Ovary (tissue), 3 donors: ENCODE measurements at regions not wholly inside any gene's neighbourhood (a gene's known extent, or its start where the extent isn't known, plus 50 kb on each side); places are given as distances from the start of the nearest gene placed in this dataset.

Experiments used
- EP300 ChIP-seq: sonication (generic); formaldehyde crosslinking; IDR thresholded peaks from one replicate; pipeline ENCODE4 v1.6.1; 2017; ENCODE audit warnings: antibody characterized with exemption
- POLR2A ChIP-seq: fragments of 450-650 bp; IDR thresholded peaks from one replicate; pipeline ENCODE4 v1.6.1; 2017; ENCODE audit warnings: antibody characterized with exemption, mild to moderate bottlenecking, moderate library complexity
- TF ChIP-seq, protein P1 (sequence below), 3 donors: fragments of 450-650 bp in 2 of 3; fragments of 200-600 bp in 1 of 3; IDR thresholded peaks; one replicate each; pipeline versions ENCODE4 v1.5.1 to v1.8.0; 2016 to 2022; ENCODE audit warnings: antibody characterized with exemption in 3 of 3, mild to moderate bottlenecking in 1 of 3
- donor health status: DM: no; HTN: no; CAD: no.

DNA sequence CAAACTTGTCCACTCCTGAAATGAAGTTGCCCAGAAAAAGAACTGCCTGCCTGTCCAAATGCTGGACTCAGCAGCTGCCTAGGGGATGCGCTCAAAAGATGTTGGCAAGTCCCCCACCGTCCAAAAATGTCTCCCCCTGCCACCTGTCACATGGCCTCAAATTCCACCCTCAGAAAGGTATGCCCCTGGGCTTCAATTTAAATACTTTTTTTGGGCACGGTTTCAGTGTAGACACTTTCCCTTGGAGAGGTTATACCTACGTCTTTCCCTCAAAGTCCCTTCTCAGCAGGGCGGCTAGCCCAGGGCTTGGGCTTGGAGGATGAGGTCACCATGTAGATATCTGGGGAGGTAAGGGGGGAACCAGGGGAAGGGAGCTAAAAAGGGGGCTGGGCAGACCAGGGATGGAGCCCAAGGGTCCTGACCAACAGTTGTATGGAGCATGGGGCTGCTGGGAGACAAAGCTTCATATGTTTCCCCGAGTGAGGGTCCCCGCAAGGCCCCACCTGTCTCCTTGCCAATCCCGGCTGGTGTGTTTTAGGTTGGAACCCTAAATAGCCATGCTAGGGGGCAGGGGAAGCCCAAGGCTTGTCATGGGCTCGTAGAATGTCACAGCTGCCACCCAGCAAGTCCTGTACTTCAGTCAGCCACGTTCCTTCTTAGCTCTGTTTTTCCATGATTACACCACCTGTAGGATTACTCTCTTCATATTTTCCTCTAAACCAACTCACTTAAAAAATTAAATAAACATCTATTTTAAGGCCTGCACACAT is 131.2 kb upstream of the TBX3 start:
- TF ChIP-seq, protein P1, sequence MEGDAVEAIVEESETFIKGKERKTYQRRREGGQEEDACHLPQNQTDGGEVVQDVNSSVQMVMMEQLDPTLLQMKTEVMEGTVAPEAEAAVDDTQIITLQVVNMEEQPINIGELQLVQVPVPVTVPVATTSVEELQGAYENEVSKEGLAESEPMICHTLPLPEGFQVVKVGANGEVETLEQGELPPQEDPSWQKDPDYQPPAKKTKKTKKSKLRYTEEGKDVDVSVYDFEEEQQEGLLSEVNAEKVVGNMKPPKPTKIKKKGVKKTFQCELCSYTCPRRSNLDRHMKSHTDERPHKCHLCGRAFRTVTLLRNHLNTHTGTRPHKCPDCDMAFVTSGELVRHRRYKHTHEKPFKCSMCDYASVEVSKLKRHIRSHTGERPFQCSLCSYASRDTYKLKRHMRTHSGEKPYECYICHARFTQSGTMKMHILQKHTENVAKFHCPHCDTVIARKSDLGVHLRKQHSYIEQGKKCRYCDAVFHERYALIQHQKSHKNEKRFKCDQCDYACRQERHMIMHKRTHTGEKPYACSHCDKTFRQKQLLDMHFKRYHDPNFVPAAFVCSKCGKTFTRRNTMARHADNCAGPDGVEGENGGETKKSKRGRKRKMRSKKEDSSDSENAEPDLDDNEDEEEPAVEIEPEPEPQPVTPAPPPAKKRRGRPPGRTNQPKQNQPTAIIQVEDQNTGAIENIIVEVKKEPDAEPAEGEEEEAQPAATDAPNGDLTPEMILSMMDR (IDR thresholded peaks at IDR 0.05) = no peak
- TF ChIP-seq EP300 (no peak), POLR2A (no peak)
